GM21737 (cell line): ENCODE measurements at regions not wholly inside any gene's neighbourhood (a gene's known extent, or its start where the extent isn't known, plus 50 kb on each side); places are given as distances from the start of the nearest gene placed in this dataset.

Experiments used
- ATAC-seq: cut with Tn5 transposase; IDR thresholded peaks from one replicate; pipeline ENCODE4 v1.9.1; 2021; ENCODE audit warnings: mild to moderate bottlenecking, moderate library complexity; ENCODE audit not compliant: unreplicated experiment

GRCh38 chr10:83248106-83248631 lies 891.1 kb upstream of the GHITM start:
- no peak for ATAC-seq

GRCh38 chr10:83250396-83250795 lies 888.9 kb upstream of the GHITM start:
- no peak for ATAC-seq

- no peak for ATAC-seq
Observed at GRCh38 chr10:83252169-83252568, 887.1 kb upstream of the GHITM start.

- ATAC-seq = no peak
Observed at GRCh38 chr10:83252596-83252995, 886.7 kb upstream of the GHITM start.

- no peak for ATAC-seq
Observed at GRCh38 chr10:83253011-83253671, 886.2 kb upstream of the GHITM start.

GRCh38 chr10:83254698-83255097 lies 884.6 kb upstream of the GHITM start:
- ATAC-seq = no peak

- no peak for ATAC-seq
Observed at GRCh38 chr10:83262434-83262833, 876.9 kb upstream of the GHITM start.

GRCh38 chr10:83272666-83273434 lies 866.5 kb upstream of the GHITM start:
- no peak for ATAC-seq

GRCh38 chr10:83274088-83274487 lies 865.2 kb upstream of the GHITM start:
- ATAC-seq = no peak

GRCh38 chr10:83276971-83277370 lies 862.3 kb upstream of the GHITM start:
- ATAC-seq = no peak

- no peak for ATAC-seq
Observed at GRCh38 chr10:83283151-83283550, 856.2 kb upstream of the GHITM start.

GRCh38 chr10:83287374-83287773 lies 851.9 kb upstream of the GHITM start:
- ATAC-seq = no peak

GRCh38 chr10:83289373-83289772 lies 849.9 kb upstream of the GHITM start:
- ATAC-seq = no peak

GRCh38 chr10:83289948-83290347 lies 849.4 kb upstream of the GHITM start:
- no peak for ATAC-seq

- ATAC-seq = no peak
Observed at GRCh38 chr10:83301732-83302131, 837.6 kb upstream of the GHITM start.

- no peak for ATAC-seq
Observed at GRCh38 chr10:83302623-83303022, 836.7 kb upstream of the GHITM start.

- ATAC-seq = no peak
Observed at GRCh38 chr10:83310688-83311087, 828.6 kb upstream of the GHITM start.

- ATAC-seq = no peak
Observed at GRCh38 chr10:83312570-83312969, 826.7 kb upstream of the GHITM start.

- ATAC-seq = no peak
Observed at GRCh38 chr10:83332690-83333089, 806.6 kb upstream of the GHITM start.

GRCh38 chr10:83333566-83333965 lies 805.7 kb upstream of the GHITM start:
- no peak for ATAC-seq

GRCh38 chr10:83343676-83344075 lies 795.6 kb upstream of the GHITM start:
- no peak for ATAC-seq

- ATAC-seq = no peak
Observed at GRCh38 chr10:83346266-83346910, 792.9 kb upstream of the GHITM start.
